ENCODE measurements at regions not wholly inside any gene's neighbourhood (a gene's known extent, or its start where the extent isn't known, plus 50 kb on each side); places are given as distances from the start of the nearest gene placed in this dataset.
"Not testable (repeated sequence)": the region's sequence is repeated elsewhere in the genome, so short reads cannot be mapped to it uniquely, and the experiment has no call there.

GRCh38 chr11:10947935-10948334, 90.1 kb upstream of the ZBED5 start:
- not testable (repeated sequence) for H3K4me1 Mint-ChIP-seq (ENCODE audit: low read depth); H3K36me3 Mint-ChIP-seq (ENCODE audit: low read depth); H3K27ac Mint-ChIP-seq; H3K4me3 Mint-ChIP-seq; DNase-seq; H3K9me3 Mint-ChIP-seq
- H3K27me3 Mint-ChIP-seq: peaks cover 35% of the 10 kb centered on the region

GRCh38 chr11:10946072-10946471, 88.2 kb upstream of the ZBED5 start:
- Mint-ChIP-seq H3K27ac (no peak overlapping the region), H3K4me3 (no peak overlapping the region), H3K9me3 (no peaks in the 10 kb centered on the region), H3K36me3 (ENCODE audit: low read depth) (no peaks in the 10 kb centered on the region), H3K27me3 (peaks cover 24% of the 10 kb centered on the region), H3K4me1 (ENCODE audit: low read depth) (peaks cover 6% of the 10 kb centered on the region)
- no peak for DNase-seq

GRCh38 chr11:10945196-10945595, 87.3 kb upstream of the ZBED5 start:
- Mint-ChIP-seq H3K4me3 (no peak overlapping the region), H3K27me3 (peaks cover 15% of the 10 kb centered on the region), H3K36me3 (ENCODE audit: low read depth) (no peaks in the 10 kb centered on the region), H3K27ac (no peak overlapping the region), H3K9me3 (no peaks in the 10 kb centered on the region), H3K4me1 (ENCODE audit: low read depth) (peaks cover 6% of the 10 kb centered on the region)
- no peak for DNase-seq

- Mint-ChIP-seq H3K9me3 (no peaks in the 10 kb centered on the region), H3K27me3 (peaks cover 4% of the 10 kb centered on the region), H3K4me1 (ENCODE audit: low read depth) (peaks cover 6% of the 10 kb centered on the region), H3K4me3 (no peak overlapping the region), H3K36me3 (ENCODE audit: low read depth) (no peaks in the 10 kb centered on the region), H3K27ac (no peak overlapping the region)
- DNase-seq: no peak
Observed at GRCh38 chr11:10943968-10944367, 86.1 kb upstream of the ZBED5 start.

- Mint-ChIP-seq H3K4me1 (ENCODE audit: low read depth) (peaks cover 6% of the 10 kb centered on the region), H3K4me3 (no peak overlapping the region), H3K36me3 (ENCODE audit: low read depth) (no peaks in the 10 kb centered on the region), H3K27me3 (no peaks in the 10 kb centered on the region), H3K27ac (no peak overlapping the region), H3K9me3 (no peaks in the 10 kb centered on the region)
- DNase-seq: no peak
Observed at GRCh38 chr11:10942620-10943019, 84.8 kb upstream of the ZBED5 start.

- DNase-seq: no peak
- no peaks in the 10 kb centered on the region for H3K27me3 Mint-ChIP-seq
- no peak overlapping the region for H3K4me3 Mint-ChIP-seq
- H3K36me3 Mint-ChIP-seq (ENCODE audit: low read depth): no peaks in the 10 kb centered on the region
- H3K27ac Mint-ChIP-seq: no peak overlapping the region
- H3K9me3 Mint-ChIP-seq: no peaks in the 10 kb centered on the region
- H3K4me1 Mint-ChIP-seq (ENCODE audit: low read depth): peaks cover 6% of the 10 kb centered on the region
Observed at GRCh38 chr11:10941871-10942270, 84.0 kb upstream of the ZBED5 start.

- no peak overlapping the region for H3K27ac Mint-ChIP-seq
- no peaks in the 10 kb centered on the region for H3K36me3 Mint-ChIP-seq (ENCODE audit: low read depth)
- no peak for DNase-seq
- H3K9me3 Mint-ChIP-seq: no peaks in the 10 kb centered on the region
- peaks cover 6% of the 10 kb centered on the region for H3K4me1 Mint-ChIP-seq (ENCODE audit: low read depth)
- H3K27me3 Mint-ChIP-seq: no peaks in the 10 kb centered on the region
- no peak overlapping the region for H3K4me3 Mint-ChIP-seq
Observed at GRCh38 chr11:10941414-10941813, 83.6 kb upstream of the ZBED5 start.

- peaks cover 12% of the 10 kb centered on the region for H3K4me1 Mint-ChIP-seq (ENCODE audit: low read depth)
- no peak overlapping the region for H3K4me3 Mint-ChIP-seq
- H3K27ac Mint-ChIP-seq: no peak overlapping the region
- DNase-seq: no peak
- no peaks in the 10 kb centered on the region for H3K9me3 Mint-ChIP-seq
- H3K36me3 Mint-ChIP-seq (ENCODE audit: low read depth): no peaks in the 10 kb centered on the region
- peaks cover 7% of the 10 kb centered on the region for H3K27me3 Mint-ChIP-seq
Observed at GRCh38 chr11:10938650-10939387, 81.0 kb upstream of the ZBED5 start.

GRCh38 chr11:10938231-10938630, 80.4 kb upstream of the ZBED5 start:
- DNase-seq: no peak
- Mint-ChIP-seq H3K9me3 (no peaks in the 10 kb centered on the region), H3K4me3 (no peak overlapping the region), H3K27me3 (peaks cover 13% of the 10 kb centered on the region), H3K36me3 (ENCODE audit: low read depth) (no peaks in the 10 kb centered on the region), H3K4me1 (ENCODE audit: low read depth) (peaks cover 15% of the 10 kb centered on the region), H3K27ac (no peak overlapping the region)

- no peak for DNase-seq
- H3K27ac Mint-ChIP-seq: no peak overlapping the region
- no peaks in the 10 kb centered on the region for H3K36me3 Mint-ChIP-seq (ENCODE audit: low read depth)
- peaks cover 20% of the 10 kb centered on the region for H3K27me3 Mint-ChIP-seq
- no peak overlapping the region for H3K4me3 Mint-ChIP-seq
- H3K9me3 Mint-ChIP-seq: no peaks in the 10 kb centered on the region
- peaks cover 10% of the 10 kb centered on the region for H3K4me1 Mint-ChIP-seq (ENCODE audit: low read depth)
Observed at GRCh38 chr11:10937385-10937771, 79.5 kb upstream of the ZBED5 start.

- H3K4me1 Mint-ChIP-seq (ENCODE audit: low read depth): peaks cover 9% of the 10 kb centered on the region
- no peak overlapping the region for H3K4me3 Mint-ChIP-seq
- H3K36me3 Mint-ChIP-seq (ENCODE audit: low read depth): no peaks in the 10 kb centered on the region
- H3K9me3 Mint-ChIP-seq: no peaks in the 10 kb centered on the region
- no peak overlapping the region for H3K27ac Mint-ChIP-seq
- peaks cover 21% of the 10 kb centered on the region for H3K27me3 Mint-ChIP-seq
- DNase-seq: no peak
Observed at GRCh38 chr11:10936626-10937384, 79.0 kb upstream of the ZBED5 start.

- no peaks in the 10 kb centered on the region for H3K36me3 Mint-ChIP-seq (ENCODE audit: low read depth)
- peaks cover 33% of the 10 kb centered on the region for H3K27me3 Mint-ChIP-seq
- no peaks in the 10 kb centered on the region for H3K9me3 Mint-ChIP-seq
- DNase-seq: no peak
- no peak overlapping the region for H3K27ac Mint-ChIP-seq
- H3K4me1 Mint-ChIP-seq (ENCODE audit: low read depth): peaks cover 19% of the 10 kb centered on the region
- no peak overlapping the region for H3K4me3 Mint-ChIP-seq
Observed at GRCh38 chr11:10935015-10935559, 77.2 kb upstream of the ZBED5 start.

- Mint-ChIP-seq H3K27me3 (peaks cover 38% of the 10 kb centered on the region), H3K36me3 (ENCODE audit: low read depth) (no peaks in the 10 kb centered on the region), H3K4me3 (peak overlapping the region; percentile 75), H3K9me3 (no peaks in the 10 kb centered on the region), H3K4me1 (ENCODE audit: low read depth) (peaks cover 19% of the 10 kb centered on the region), H3K27ac (no peak overlapping the region)
- no peak for DNase-seq
Observed at GRCh38 chr11:10934293-10934860, 76.5 kb upstream of the ZBED5 start.

GRCh38 chr11:10933455-10934292, 75.8 kb upstream of the ZBED5 start:
- Mint-ChIP-seq H3K27me3 (peaks cover 45% of the 10 kb centered on the region), H3K27ac (no peak overlapping the region), H3K4me1 (ENCODE audit: low read depth) (peaks cover 19% of the 10 kb centered on the region), H3K4me3 (peak overlapping the region; percentile 75), H3K9me3 (no peaks in the 10 kb centered on the region), H3K36me3 (ENCODE audit: low read depth) (no peaks in the 10 kb centered on the region)
- peak; percentile 87 for DNase-seq

Data from activated T-cell treated with anti-CD3 and anti-CD28 coated beads, Interleukin-2, amount 50 U/mL, for 24 hours (primary cell).